Heart right ventricle (tissue), 16 donors: ENCODE measurements at regions not wholly inside any gene's neighbourhood (a gene's known extent, or its start where the extent isn't known, plus 50 kb on each side); places are given as distances from the start of the nearest gene placed in this dataset.

Experiments
- ATAC-seq, 8 donors: fragments of 200-7000 bp; cut with Tn5 transposase; one replicate each; pipeline ENCODE4 v1.9.1; 2020; ENCODE audit warnings: mild to moderate bottlenecking in 8 of 8, moderate library complexity in 8 of 8, moderate number of reproducible peaks in 1 of 8
- DNase-seq, 2 donors: peaks; one replicate each; pipeline ENCODE4 v3.0.0-alpha.2; 2020
- H3K27ac ChIP-seq, 10 donors: fragments of 200-600 bp; sonication (generic) in 2 of 10; one replicate each; pipeline versions ENCODE4 v1.5.0 to v1.8.0; 2020 to 2022; ENCODE audit warnings: mild to moderate bottlenecking in 3 of 10
- H3K27me3 ChIP-seq, 7 donors: fragments of 200-600 bp; one replicate each; pipeline ENCODE4 v1.8.0; 2021 to 2022; ENCODE audit warnings: mild to moderate bottlenecking in 2 of 7
- H3K36me3 ChIP-seq, 9 donors: fragments of 200-600 bp; sonication (generic) in 1 of 9; one replicate each; pipeline versions ENCODE4 v1.5.0 to v1.8.0; 2020 to 2022; ENCODE audit warnings: mild to moderate bottlenecking in 2 of 9
- H3K4me1 ChIP-seq, 9 donors: fragments of 200-600 bp; sonication (generic) in 1 of 9; one replicate each; pipeline versions ENCODE4 v1.5.0 to v1.8.0; 2020 to 2022; ENCODE audit warnings: mild to moderate bottlenecking in 4 of 9
- H3K4me3 ChIP-seq, 10 donors: fragments of 200-600 bp; sonication (generic) in 2 of 10; one replicate each; pipeline versions ENCODE4 v1.5.0 to v1.8.0; 2020 to 2022; ENCODE audit warnings: mild to moderate bottlenecking in 7 of 10, moderate library complexity in 2 of 10
- H3K9me3 ChIP-seq, 11 donors: fragments of 200-600 bp in 10 of 11; sonication (generic) in 2 of 11; one replicate each; pipeline versions ENCODE4 v1.5.0 to v1.8.0; 2013 to 2022; ENCODE audit warnings: mild to moderate bottlenecking in 2 of 11, control low read depth in 1 of 11, moderate library complexity in 1 of 11
- CTCF ChIP-seq, 9 donors: fragments of 200-600 bp; sonication (generic) in 2 of 9; IDR thresholded peaks; one replicate each; pipeline versions ENCODE4 v1.5.0 to v1.8.0; 2021 to 2022; ENCODE audit warnings: antibody characterized with exemption in 9 of 9, mild to moderate bottlenecking in 5 of 9, moderate library complexity in 1 of 9
- WGBS, 2 donors: extraction: QIAGEN DNeasy Blood & Tissue Kit; methylation state at CpG; one replicate each; pipeline ENCODE4 v1.1.7; 2013; ENCODE audit warnings: inconsistent platforms in 1 of 2; 5-methylcytosine and 5-hydroxymethylcytosine counted together
- intact Hi-C, 10 donors: fragments of 100-400 bp; cut with DNase I; formaldehyde crosslinking; loops; one replicate each; pipeline versions ENCODE4 v1.11.1 to v1.14.2; 2022
- donor health status: Arrhythmogenic right ventricular cardiomyopathy.
- donor health status: ischemic (EF 13 %, LVEDD 7.1; RV severe dilation, severe dysfunction).
- donor health status: healthy with polysubstance abuse.
- donor health status: DM: no; HTN: yes; CAD: no.
- donor health status: DM: no; HTN: no; CAD: no.
- donor health status: ischemic (EF 25% LVEDD 6.9; RV normal size, moderate dysfunction).
- donor health status: ischemic (EF 25% LVEDD 5.7; RV mildly dilated, moderate dysfunction).
- donor health status: healthy.
- donor health status: DM: yes; HTN: yes; CAD: no.
- donor health status: Ischemic cardiomyopathy.
- donor health status: ischemic (EF 35%, LVEDD 5.7; RV mildly dilated, moderate dysfunction).
- donor health status: nonischemic (EF 11% LVEDD 7.7; RV severe dilation, severe dysfunction).
- donor health status: DM: yes; HTN: yes; CAD: no.
- donor health status: PGD.
- donor health status: ischemic (EF 29% LVEDD 5.4; RV normal size, mild dysfunction).
- donor health status: nonischemic (EF 23%, LVEDD 6.1; RV moderate dilation, normal function).

DNA sequence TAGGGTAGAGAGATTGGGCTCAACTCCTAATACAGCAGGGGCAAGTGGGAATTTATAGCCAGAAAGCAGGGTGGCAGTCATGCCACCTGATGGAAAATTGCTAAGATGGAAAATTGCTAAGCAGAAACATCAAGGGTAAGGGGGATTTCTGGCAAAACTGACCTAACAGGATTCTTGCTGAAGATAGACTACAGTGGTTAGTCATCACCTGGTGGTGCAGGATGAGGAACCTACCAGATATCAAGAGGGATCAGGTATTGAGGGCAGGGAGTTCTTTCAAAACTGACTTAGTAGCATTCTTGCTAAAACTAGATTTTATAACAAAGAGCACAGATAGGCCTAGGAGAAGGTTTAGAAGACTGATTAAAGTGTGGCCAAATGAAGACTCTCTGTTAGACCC lies 292.9 kb downstream of the PLPP3 start:
- Histone ChIP-seq H3K27ac (peak overlapping the region in 4 of 10 donors; percentile 42 to 73 (median 58)), H3K27me3 (no peaks in the 10 kb centered on the region), H3K36me3 (no peaks in the 10 kb centered on the region), H3K9me3 (no peaks in the 10 kb centered on the region), H3K4me1 (peaks cover 0 to 49% (median 18%) of the 10 kb centered on the region in 9 donors), H3K4me3 (no peak overlapping the region)
- intact Hi-C loops = loop anchor here in 4 of 10 donors (5.0 to 10.0 kb wide), 4 partner anchors 82 to 288 kb away; partner anchors contain the start of gene PLPP3 (in 1 of the 4)
- DNase-seq (no peak), ATAC-seq (no peak)
- no peak for TF ChIP-seq CTCF (IDR thresholded peaks at IDR 0.05)

GRCh38 chr1:56285554-56286402 lies 293.6 kb downstream of the PLPP3 start:
- intact Hi-C loops = loop anchor here in 4 of 10 donors (5.0 to 10.0 kb wide), 4 partner anchors 81 to 289 kb away; partner anchors contain the start of gene PLPP3 (in 1 of the 4)
- peak; percentile 13 to 85 (median 70) for ATAC-seq
- 61 to 70% methylated on average over 4 of the region's 4 CpGs for WGBS, 2 donors

DNA sequence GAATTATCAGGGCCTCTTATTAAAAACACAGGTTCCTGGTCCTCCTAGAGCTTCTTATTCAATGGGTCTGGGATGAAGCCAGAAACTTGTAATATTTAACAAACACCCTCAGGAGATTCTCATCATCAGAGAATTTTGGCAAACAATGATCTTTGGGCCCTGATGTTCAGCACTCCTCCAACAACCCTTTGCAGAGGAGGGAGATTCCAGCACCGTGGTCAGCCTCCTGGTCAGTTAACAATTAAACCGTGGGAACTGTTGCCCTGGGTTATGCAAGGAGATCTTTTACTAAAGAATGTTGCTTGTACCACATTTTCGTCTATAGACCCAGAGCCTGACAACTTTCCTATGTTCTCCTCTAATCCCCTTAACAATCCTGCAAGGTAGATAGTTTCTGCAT lies 294.4 kb downstream of the PLPP3 start:
- intact Hi-C loops = loop anchor here in 4 of 10 donors (5.0 to 10.0 kb wide), 4 partner anchors 80 to 290 kb away; partner anchors contain the start of gene PLPP3 (in 1 of the 4)
- H3K4me3 ChIP-seq = no peak overlapping the region
- peak overlapping the region in 7 of 10 donors; percentile 5 to 73 (median 51) for H3K27ac ChIP-seq
- H3K9me3 ChIP-seq = no peaks in the 10 kb centered on the region
- H3K36me3 ChIP-seq = no peaks in the 10 kb centered on the region
- 46 to 60% methylated on average over 3 of the region's 3 CpGs for WGBS, 2 donors
- DNase-seq (peak in 1 of 2 donors; percentile 23), ATAC-seq (peak in 7 of 8 donors; percentile 64 to 86 (median 79))
- no peak for TF ChIP-seq CTCF (IDR thresholded peaks at IDR 0.05)
- H3K27me3 ChIP-seq = no peaks in the 10 kb centered on the region
- H3K4me1 ChIP-seq = peaks cover 0 to 35% (median 18%) of the 10 kb centered on the region in 9 donors

More at GRCh38 chr1:56285554-56286402, 293.6 kb downstream of the PLPP3 start:
- Histone ChIP-seq H3K36me3 (no peaks in the 10 kb centered on the region), H3K9me3 (no peaks in the 10 kb centered on the region), H3K4me1 (peaks cover 0 to 44% (median 18%) of the 10 kb centered on the region in 9 donors), H3K27me3 (no peaks in the 10 kb centered on the region), H3K4me3 (no peak overlapping the region), H3K27ac (peak overlapping the region in 8 of 10 donors; percentile 35 to 73 (median 51))
- peak in 1 of 2 donors; percentile 29 for DNase-seq
- TF ChIP-seq CTCF (IDR thresholded peaks at IDR 0.05) = no peak

- TF ChIP-seq CTCF (IDR thresholded peaks at IDR 0.05) = no peak
- WGBS, 2 donors = 80 to 87% methylated on average over 3 of the region's 3 CpGs
- no peak for ATAC-seq
- no peak for DNase-seq
- intact Hi-C loops = no loop called here
- Histone ChIP-seq H3K36me3 (no peaks in the 10 kb centered on the region), H3K4me3 (no peak overlapping the region), H3K27me3 (no peaks in the 10 kb centered on the region), H3K4me1 (no peaks in the 10 kb centered on the region), H3K9me3 (no peaks in the 10 kb centered on the region), H3K27ac (no peak overlapping the region)
Observed at GRCh38 chr1:56278061-56278460, 301.3 kb downstream of the PLPP3 start.
